Activated T-cell treated with anti-CD3 and anti-CD28 coated beads, Interleukin-2, amount 50 U/mL, for 72 hours (primary cell): ENCODE measurements at regions not wholly inside any gene's neighbourhood (a gene's known extent, or its start where the extent isn't known, plus 50 kb on each side); places are given as distances from the start of the nearest gene placed in this dataset.

ENCODE experiments used
- ATAC-seq, 2 donors: fragments of 150-1000 bp; cut with Tn5 transposase; replicated peaks in 1 of 2; 2 replicates each; pipeline ENCODE4 v1.10.0; 2021; ENCODE audit warnings: moderate library complexity in 2 of 2, mild to moderate bottlenecking in 1 of 2
- DNase-seq, 2 donors: peaks; one replicate each; pipeline ENCODE4 v3.0.0; 2021 to 2022; ENCODE audit warnings: mixed read lengths in 1 of 2
- H3K27ac Mint-ChIP-seq: one replicate; pipeline ENCODE4 v1.8.0; 2022; ENCODE audit warnings: mild to moderate bottlenecking, moderate library complexity, mixed read lengths
- H3K27me3 Mint-ChIP-seq: one replicate; pipeline ENCODE4 v1.8.0; 2022; ENCODE audit warnings: low read depth, mixed read lengths
- H3K36me3 Mint-ChIP-seq, 2 donors: one replicate each; pipeline ENCODE4 v1.8.0; 2022; ENCODE audit warnings: mixed read lengths in 2 of 2, mild to moderate bottlenecking in 1 of 2; ENCODE audit not compliant: insufficient read depth in 2 of 2
- H3K4me1 Mint-ChIP-seq: one replicate; pipeline ENCODE4 v1.8.0; 2022; ENCODE audit warnings: low read depth, mixed read lengths
- H3K4me3 Mint-ChIP-seq, 2 donors: one replicate each; pipeline ENCODE4 v1.8.0; 2022; ENCODE audit warnings: mild to moderate bottlenecking in 2 of 2, mixed read lengths in 2 of 2, moderate library complexity in 2 of 2
- H3K9me3 Mint-ChIP-seq, 2 donors: one replicate each; pipeline ENCODE4 v1.8.0; 2022; ENCODE audit warnings: mixed read lengths in 2 of 2

GRCh38 chr17:5809056-5809455 lies 224.7 kb upstream of the NLRP1 start:
- Mint-ChIP-seq H3K4me1 (no peaks in the 10 kb centered on the region), H3K4me3 (no peak overlapping the region), H3K27ac (no peak overlapping the region), H3K27me3 (peaks cover 23% of the 10 kb centered on the region), H3K9me3 (peaks cover 8 to 13% of the 10 kb centered on the region in 2 donors), H3K36me3 (peaks cover 15 to 20% of the 10 kb centered on the region in 2 donors)
- ATAC-seq (no peak), DNase-seq (no peak)

- no peaks in the 10 kb centered on the region for H3K4me1 Mint-ChIP-seq
- H3K4me3 Mint-ChIP-seq: no peak overlapping the region
- ATAC-seq (no peak), DNase-seq (no peak)
- peaks cover 21% of the 10 kb centered on the region for H3K27me3 Mint-ChIP-seq
- H3K9me3 Mint-ChIP-seq: peaks cover 8 to 13% of the 10 kb centered on the region in 2 donors
- H3K27ac Mint-ChIP-seq: no peak overlapping the region
- peaks cover 15 to 20% of the 10 kb centered on the region in 2 donors for H3K36me3 Mint-ChIP-seq
These were observed 225.4 kb upstream of the NLRP1 start for GRCh38 chr17:5809580-5810188.

- Mint-ChIP-seq H3K27me3 (peaks cover 22% of the 10 kb centered on the region), H3K27ac (no peak overlapping the region), H3K4me3 (no peak overlapping the region), H3K36me3 (peaks cover 15 to 20% of the 10 kb centered on the region in 2 donors), H3K9me3 (peaks cover 8 to 13% of the 10 kb centered on the region in 2 donors), H3K4me1 (no peaks in the 10 kb centered on the region)
- no peak for DNase-seq
- ATAC-seq: no peak
These were observed 228.3 kb upstream of the NLRP1 start for GRCh38 chr17:5812590-5812989.

- H3K27ac Mint-ChIP-seq: no peak overlapping the region
- no peak overlapping the region for H3K4me3 Mint-ChIP-seq
- peaks cover 8 to 13% of the 10 kb centered on the region in 2 donors for H3K9me3 Mint-ChIP-seq
- no peak for DNase-seq
- H3K27me3 Mint-ChIP-seq: peaks cover 22% of the 10 kb centered on the region
- no peak for ATAC-seq
- H3K4me1 Mint-ChIP-seq: no peaks in the 10 kb centered on the region
- H3K36me3 Mint-ChIP-seq: peaks cover 15 to 20% of the 10 kb centered on the region in 2 donors
These were observed 229.0 kb upstream of the NLRP1 start for GRCh38 chr17:5813357-5813756.

- H3K27ac Mint-ChIP-seq: no peak overlapping the region
- no peak for ATAC-seq
- no peak for DNase-seq
- peaks cover 10 to 16% of the 10 kb centered on the region in 2 donors for H3K36me3 Mint-ChIP-seq
- H3K4me1 Mint-ChIP-seq: no peaks in the 10 kb centered on the region
- no peak overlapping the region for H3K4me3 Mint-ChIP-seq
- peaks cover 6 to 9% of the 10 kb centered on the region in 2 donors for H3K9me3 Mint-ChIP-seq
- peaks cover 34% of the 10 kb centered on the region for H3K27me3 Mint-ChIP-seq
These were observed 231.1 kb upstream of the NLRP1 start for GRCh38 chr17:5815396-5815795.

- Mint-ChIP-seq H3K27me3 (peaks cover 37% of the 10 kb centered on the region), H3K4me3 (no peak overlapping the region), H3K36me3 (peaks cover 2 to 5% of the 10 kb centered on the region in 2 donors), H3K27ac (no peak overlapping the region), H3K4me1 (peaks cover 8% of the 10 kb centered on the region), H3K9me3 (peaks cover 0 to under 1% of the 10 kb centered on the region in 2 donors)
- DNase-seq: no peak
- no peak for ATAC-seq
These were observed 232.3 kb upstream of the NLRP1 start for GRCh38 chr17:5816491-5817070.

- DNase-seq: no peak
- H3K27me3 Mint-ChIP-seq: peaks cover 33% of the 10 kb centered on the region
- ATAC-seq: no peak
These were observed 233.4 kb upstream of the NLRP1 start for GRCh38 chr17:5817475-5818395.

GRCh38 chr17:5819396-5819795 lies 235.1 kb upstream of the NLRP1 start:
- Mint-ChIP-seq H3K27ac (no peak overlapping the region), H3K9me3 (no peaks in the 10 kb centered on the region), H3K27me3 (peaks cover 24% of the 10 kb centered on the region), H3K4me3 (no peak overlapping the region), H3K36me3 (no peaks in the 10 kb centered on the region), H3K4me1 (peaks cover 8% of the 10 kb centered on the region)
- DNase-seq (no peak), ATAC-seq (no peak)

More at GRCh38 chr17:5817475-5818395, 233.4 kb upstream of the NLRP1 start:
- Mint-ChIP-seq H3K27ac (no peak overlapping the region), H3K4me3 (no peak overlapping the region), H3K9me3 (no peaks in the 10 kb centered on the region), H3K36me3 (peaks cover 2% of the 10 kb centered on the region in 2 donors), H3K4me1 (peaks cover 8% of the 10 kb centered on the region)

- Mint-ChIP-seq H3K27ac (no peak overlapping the region), H3K4me1 (peaks cover 8% of the 10 kb centered on the region), H3K36me3 (no peaks in the 10 kb centered on the region), H3K4me3 (no peak overlapping the region), H3K27me3 (peaks cover 24% of the 10 kb centered on the region), H3K9me3 (no peaks in the 10 kb centered on the region)
- ATAC-seq (no peak), DNase-seq (no peak)
These were observed 235.8 kb upstream of the NLRP1 start for GRCh38 chr17:5819921-5820685.

- DNase-seq (peak; percentile 13 to 49), ATAC-seq (peak; percentile 87 to 93)
- Mint-ChIP-seq H3K27ac (no peak overlapping the region), H3K4me1 (peaks cover 8% of the 10 kb centered on the region), H3K9me3 (no peaks in the 10 kb centered on the region), H3K27me3 (peaks cover 18% of the 10 kb centered on the region), H3K36me3 (no peaks in the 10 kb centered on the region), H3K4me3 (no peak overlapping the region)
These were observed 236.6 kb upstream of the NLRP1 start for GRCh38 chr17:5820721-5821456.

- H3K36me3 Mint-ChIP-seq: no peaks in the 10 kb centered on the region
- peaks cover 8% of the 10 kb centered on the region for H3K4me1 Mint-ChIP-seq
- H3K27me3 Mint-ChIP-seq: peaks cover 15% of the 10 kb centered on the region
- H3K4me3 Mint-ChIP-seq: no peak overlapping the region
- DNase-seq (no peak), ATAC-seq (no peak)
- no peaks in the 10 kb centered on the region for H3K9me3 Mint-ChIP-seq
- no peak overlapping the region for H3K27ac Mint-ChIP-seq
These were observed 237.5 kb upstream of the NLRP1 start for GRCh38 chr17:5821803-5822202.
